IMR-90 (cell line): ENCODE measurements at regions not wholly inside any gene's neighbourhood (a gene's known extent, or its start where the extent isn't known, plus 50 kb on each side); places are given as distances from the start of the nearest gene placed in this dataset.

ENCODE experiments used
- ATAC-seq: fragments of 200-7000 bp; cut with Tn5 transposase; 2 replicates; pipeline ENCODE4 v1.9.1; 2020; ENCODE audit warnings: low read depth, mild to moderate bottlenecking, moderate library complexity
- BruUV-seq: library from RNA; stranded (reverse); fragments of 400-500 nt; replicated peaks from 2 replicates; lab custom pipeline; 2021; lab: Mats Ljungman, UMichigan
- CTCF ChIA-PET: fragments of 300-600 bp; formaldehyde crosslinking; extraction: SDS; loops from one replicate; lab custom pipeline; 2021; ENCODE audit warnings: antibody characterized with exemption; lab: Yijun Ruan, JAX
- POLR2A ChIA-PET: fragments of 300-600 bp; sonication (Branson Sonifier 250); formaldehyde crosslinking; loops from one replicate; lab custom pipeline; 2022; ENCODE audit warnings: antibody characterized with exemption; ENCODE audit not compliant: unreplicated experiment; lab: Charles Lee
- DNase-seq: peaks from one replicate; pipeline ENCODE4 v3.0.0; 2013
- H2AFZ ChIP-seq: replicated peaks from 2 replicates; pipeline ENCODE3; 2013; ENCODE audit warnings: low read length, mild to moderate bottlenecking; ENCODE audit not compliant: poor library complexity
- H2AK5ac ChIP-seq: 2 replicates; pipeline ENCODE4 v1.6.1; 2013; ENCODE audit warnings: low read depth, low read length, inconsistent platforms
- H2AK9ac ChIP-seq: replicated peaks from 2 replicates; pipeline ENCODE3; 2013; ENCODE audit warnings: mild to moderate bottlenecking, low read depth, low read length, moderate library complexity; ENCODE audit not compliant: poor library complexity
- H2BK120ac ChIP-seq: 2 replicates; pipeline ENCODE4 v1.6.1; 2013; ENCODE audit warnings: low read depth, low read length, inconsistent platforms
- H2BK15ac ChIP-seq: 3 replicates; pipeline ENCODE4 v1.6.1; 2013; ENCODE audit warnings: low read depth, low read length, inconsistent platforms
- H2BK20ac ChIP-seq: 2 replicates; pipeline ENCODE4 v1.6.1; 2013; ENCODE audit warnings: low read depth, mild to moderate bottlenecking, inconsistent platforms, low read length, moderate library complexity
- H2BK5ac ChIP-seq: 2 replicates; pipeline ENCODE4 v1.6.1; 2013; ENCODE audit warnings: mild to moderate bottlenecking, low read depth, low read length, inconsistent platforms; ENCODE audit not compliant: poor library complexity, severe bottlenecking
- H3K14ac ChIP-seq: replicated peaks from 2 replicates; pipeline ENCODE4 v1.6.1; 2013; ENCODE audit warnings: low read depth, low read length, inconsistent platforms
- H3K18ac ChIP-seq: 2 replicates; pipeline ENCODE4 v1.6.1; 2013; ENCODE audit warnings: low read depth, low read length, control low read depth
- H3K23ac ChIP-seq: 2 replicates; pipeline ENCODE4 v1.6.1; 2013; ENCODE audit warnings: low read depth, low read length, inconsistent platforms
- H3K27ac ChIP-seq: 2 replicates; pipeline ENCODE4 v1.5.1; 2013; ENCODE audit warnings: mild to moderate bottlenecking, control low read depth, low read length; ENCODE audit not compliant: insufficient read depth
- H3K27me3 ChIP-seq: 2 replicates; pipeline ENCODE4 v1.6.1; 2013; ENCODE audit warnings: low read length; ENCODE audit not compliant: control insufficient read depth, insufficient read depth
- H3K36me3 ChIP-seq: 2 replicates; pipeline ENCODE4 v1.6.1; 2013; ENCODE audit warnings: low read length, mixed read lengths; ENCODE audit not compliant: control insufficient read depth, insufficient read depth
- H3K4ac ChIP-seq: 2 replicates; pipeline ENCODE4 v1.6.1; 2013; ENCODE audit warnings: low read depth, low read length, inconsistent platforms
- H3K4me1 ChIP-seq: 2 replicates; pipeline ENCODE4 v1.6.1; 2013; ENCODE audit warnings: low read length, mixed read lengths; ENCODE audit not compliant: control insufficient read depth, insufficient read depth
- H3K4me2 ChIP-seq: 2 replicates; pipeline ENCODE4 v1.6.1; 2013; ENCODE audit warnings: low read depth, mild to moderate bottlenecking, control low read depth, low read length, moderate library complexity
- H3K4me3 ChIP-seq: 2 replicates; pipeline ENCODE4 v1.5.1; 2013; ENCODE audit warnings: low read depth, mild to moderate bottlenecking, control low read depth, low read length, moderate library complexity; ENCODE audit not compliant: insufficient read depth
- H3K56ac ChIP-seq: 2 replicates; pipeline ENCODE4 v1.6.1; 2013; ENCODE audit warnings: low read length, inconsistent platforms; ENCODE audit not compliant: insufficient read depth; ENCODE audit errors: extremely low read depth
- H3K79me1 ChIP-seq, 2 experiments: 2 replicates each; pipeline ENCODE4 v1.6.1; 2013; ENCODE audit warnings: low read length in 2 of 2, inconsistent platforms in 1 of 2, low read depth in 1 of 2
- H3K9ac ChIP-seq: 2 replicates; pipeline ENCODE4 v1.6.1; 2013; ENCODE audit warnings: low read depth, low read length, control low read depth
- H3K9me1 ChIP-seq: 2 replicates; pipeline ENCODE4 v1.6.1; 2013; ENCODE audit warnings: low read length, inconsistent platforms; ENCODE audit not compliant: insufficient read depth
- H3K9me3 ChIP-seq: 2 replicates; pipeline ENCODE4 v1.6.1; 2013; ENCODE audit warnings: low read length; ENCODE audit not compliant: control insufficient read depth, insufficient read depth
- H4K20me1 ChIP-seq: 2 replicates; pipeline ENCODE4 v1.6.1; 2013; ENCODE audit warnings: low read length, inconsistent platforms; ENCODE audit not compliant: insufficient read depth
- H4K5ac ChIP-seq: 2 replicates; pipeline ENCODE4 v1.6.1; 2013; ENCODE audit warnings: mild to moderate bottlenecking, low read depth, low read length, control low read depth
- H4K8ac ChIP-seq, 2 experiments: 2 replicates each; pipeline ENCODE4 v1.6.1; 2013; ENCODE audit warnings: low read depth in 2 of 2, low read length in 2 of 2, control low read depth in 1 of 2, inconsistent platforms in 1 of 2
- H4K91ac ChIP-seq: 2 replicates; pipeline ENCODE4 v1.6.1; 2013; ENCODE audit warnings: low read depth, low read length, inconsistent platforms; ENCODE audit not compliant: insufficient read depth
- BHLHE40 ChIP-seq: fragments of 150-350 bp; IDR thresholded peaks from 2 replicates; pipeline ENCODE4 v1.6.1; 2016; ENCODE audit warnings: mild to moderate bottlenecking, low read depth, low read length
- CEBPB ChIP-seq: IDR thresholded peaks from 2 replicates; pipeline ENCODE4 v1.6.1; 2012; ENCODE audit warnings: low read depth, low read length, improper control_type of control experiment
- CHD1 ChIP-seq: IDR thresholded peaks from 2 replicates; pipeline ENCODE4 v1.6.1; 2012; ENCODE audit warnings: low read depth, low read length, improper control_type of control experiment
- MAFK ChIP-seq: IDR thresholded peaks from 2 replicates; pipeline ENCODE4 v1.6.1; 2012; ENCODE audit warnings: low read depth, low read length, improper control_type of control experiment
- MAZ ChIP-seq: IDR thresholded peaks from 2 replicates; pipeline ENCODE4 v1.6.1; 2012; ENCODE audit warnings: low read depth, mild to moderate bottlenecking, low read length, improper control_type of control experiment, moderate library complexity, borderline replicate concordance
- MXI1 ChIP-seq: IDR thresholded peaks from 2 replicates; pipeline ENCODE4 v1.6.1; 2012; ENCODE audit warnings: low read depth, mild to moderate bottlenecking, low read length, moderate library complexity, borderline replicate concordance
- NFE2L2 ChIP-seq: fragments of 150-350 bp; IDR thresholded peaks from 2 replicates; pipeline ENCODE4 v1.6.1; 2016; ENCODE audit warnings: low read depth, mild to moderate bottlenecking, low read length
- RCOR1 ChIP-seq: IDR thresholded peaks from 2 replicates; pipeline ENCODE4 v1.6.1; 2012; ENCODE audit warnings: mild to moderate bottlenecking, low read length, improper control_type of control experiment; ENCODE audit not compliant: insufficient replicate concordance
- RFX5 ChIP-seq: IDR thresholded peaks from 2 replicates; pipeline ENCODE4 v1.8.0; 2012; ENCODE audit warnings: low read depth, mild to moderate bottlenecking, low read length, moderate library complexity
- SMC3 ChIP-seq: fragments of 150-350 bp; IDR thresholded peaks from 2 replicates; pipeline ENCODE4 v1.6.1; 2016; ENCODE audit warnings: low read depth, mild to moderate bottlenecking, antibody characterized with exemption, low read length, moderate library complexity
- WGBS, 2 experiments: methylation state at CpG; one replicate each; pipeline versions ENCODE4 v1.1.5 to v1.1.7; 2013; ENCODE audit warnings: missing lambda C conversion rate in 2 of 2; ENCODE audit not compliant: insufficient read length in 1 of 2; ENCODE audit errors: extremely low coverage in 2 of 2; 5-methylcytosine and 5-hydroxymethylcytosine counted together
- dilution Hi-C: fragments of 300-500 bp; cut with HindIII; formaldehyde crosslinking; loops from one replicate; pipeline ENCODE4 v1.14.3; 2018; ENCODE audit warnings: low sequenced_read_pairs; ENCODE audit not compliant: unreplicated experiment
- in situ Hi-C: fragments of 300-500 bp; cut with MboI; formaldehyde crosslinking; loops from 3 replicates; pipeline ENCODE4 v1.14.3; 2019; ENCODE audit warnings: low sequenced_read_pairs, inconsistent platforms, mixed read lengths
- intact Hi-C: fragments of 100-400 bp; cut with micrococcal nuclease; formaldehyde crosslinking; loops from 2 replicates; pipeline ENCODE4 v1.10.0; 2022
- TF ChIP-seq, protein P1 (sequence below): fragments of 150-350 bp; IDR thresholded peaks from 2 replicates; pipeline ENCODE4 v1.6.1; 2016; ENCODE audit warnings: low read depth, mild to moderate bottlenecking, low read length, moderate library complexity, borderline replicate concordance
- TF ChIP-seq, protein P2 (sequence below): conservative IDR thresholded peaks from 2 replicates; pipeline ENCODE4 v1.5.1; 2012; ENCODE audit warnings: mild to moderate bottlenecking, low read depth, low read length, improper control_type of control experiment
- TF ChIP-seq, protein P3 (sequence below): fragments of 150-350 bp; IDR thresholded peaks from 2 replicates; pipeline ENCODE4 v1.6.1; 2017; ENCODE audit warnings: mild to moderate bottlenecking, antibody characterized with exemption, low read length, low read depth

GRCh38 chr16:76777721-76778465 lies 413.1 kb upstream of the MON1B start:
- BruUV-seq = no TSS peak
- Histone ChIP-seq H3K56ac (no peak overlapping the region), H3K4me1 (no peaks in the 10 kb centered on the region), H2AK9ac (no peak overlapping the region), H3K9me3 (peaks cover 2% of the 10 kb centered on the region; the same call in 1 of the 2 replicates), H2BK20ac (no peak overlapping the region), H3K23ac (no peak overlapping the region), H3K79me1 (no peaks in the 10 kb centered on the region), H3K4me2 (no peak overlapping the region), H2BK15ac (no peak overlapping the region), H2AFZ (no peak overlapping the region), H3K4me3 (no peak overlapping the region), H4K8ac (no peak overlapping the region), H3K9ac (no peak overlapping the region), H3K27ac (no peak overlapping the region), H4K5ac (no peak overlapping the region), H3K4ac (no peak overlapping the region), H3K18ac (no peak overlapping the region), H4K91ac (no peak overlapping the region), H2BK120ac (no peak overlapping the region), H3K14ac (no peak overlapping the region), H2AK5ac (no peak overlapping the region), H3K27me3 (no peaks in the 10 kb centered on the region), H3K9me1 (no peaks in the 10 kb centered on the region), H2BK5ac (no peak overlapping the region), H3K36me3 (no peaks in the 10 kb centered on the region), H4K20me1 (no peaks in the 10 kb centered on the region)
- intact Hi-C loops (no loop called here), in situ Hi-C loops (no loop called here), dilution Hi-C loops (no loop called here)
- TF ChIP-seq CEBPB (no peak), RCOR1 (no peak), RFX5 (no peak), BHLHE40 (no peak), CHD1 (no peak), SMC3 (no peak), NFE2L2 (no peak), MAZ (no peak), MXI1 (no peak), MAFK (no peak)
- TF ChIP-seq, protein P1, sequence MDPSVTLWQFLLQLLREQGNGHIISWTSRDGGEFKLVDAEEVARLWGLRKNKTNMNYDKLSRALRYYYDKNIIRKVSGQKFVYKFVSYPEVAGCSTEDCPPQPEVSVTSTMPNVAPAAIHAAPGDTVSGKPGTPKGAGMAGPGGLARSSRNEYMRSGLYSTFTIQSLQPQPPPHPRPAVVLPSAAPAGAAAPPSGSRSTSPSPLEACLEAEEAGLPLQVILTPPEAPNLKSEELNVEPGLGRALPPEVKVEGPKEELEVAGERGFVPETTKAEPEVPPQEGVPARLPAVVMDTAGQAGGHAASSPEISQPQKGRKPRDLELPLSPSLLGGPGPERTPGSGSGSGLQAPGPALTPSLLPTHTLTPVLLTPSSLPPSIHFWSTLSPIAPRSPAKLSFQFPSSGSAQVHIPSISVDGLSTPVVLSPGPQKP = no peak
- TF ChIP-seq, protein P2, sequence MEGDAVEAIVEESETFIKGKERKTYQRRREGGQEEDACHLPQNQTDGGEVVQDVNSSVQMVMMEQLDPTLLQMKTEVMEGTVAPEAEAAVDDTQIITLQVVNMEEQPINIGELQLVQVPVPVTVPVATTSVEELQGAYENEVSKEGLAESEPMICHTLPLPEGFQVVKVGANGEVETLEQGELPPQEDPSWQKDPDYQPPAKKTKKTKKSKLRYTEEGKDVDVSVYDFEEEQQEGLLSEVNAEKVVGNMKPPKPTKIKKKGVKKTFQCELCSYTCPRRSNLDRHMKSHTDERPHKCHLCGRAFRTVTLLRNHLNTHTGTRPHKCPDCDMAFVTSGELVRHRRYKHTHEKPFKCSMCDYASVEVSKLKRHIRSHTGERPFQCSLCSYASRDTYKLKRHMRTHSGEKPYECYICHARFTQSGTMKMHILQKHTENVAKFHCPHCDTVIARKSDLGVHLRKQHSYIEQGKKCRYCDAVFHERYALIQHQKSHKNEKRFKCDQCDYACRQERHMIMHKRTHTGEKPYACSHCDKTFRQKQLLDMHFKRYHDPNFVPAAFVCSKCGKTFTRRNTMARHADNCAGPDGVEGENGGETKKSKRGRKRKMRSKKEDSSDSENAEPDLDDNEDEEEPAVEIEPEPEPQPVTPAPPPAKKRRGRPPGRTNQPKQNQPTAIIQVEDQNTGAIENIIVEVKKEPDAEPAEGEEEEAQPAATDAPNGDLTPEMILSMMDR = no peak
- TF ChIP-seq, protein P3, sequence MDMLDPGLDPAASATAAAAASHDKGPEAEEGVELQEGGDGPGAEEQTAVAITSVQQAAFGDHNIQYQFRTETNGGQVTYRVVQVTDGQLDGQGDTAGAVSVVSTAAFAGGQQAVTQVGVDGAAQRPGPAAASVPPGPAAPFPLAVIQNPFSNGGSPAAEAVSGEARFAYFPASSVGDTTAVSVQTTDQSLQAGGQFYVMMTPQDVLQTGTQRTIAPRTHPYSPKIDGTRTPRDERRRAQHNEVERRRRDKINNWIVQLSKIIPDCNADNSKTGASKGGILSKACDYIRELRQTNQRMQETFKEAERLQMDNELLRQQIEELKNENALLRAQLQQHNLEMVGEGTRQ = no peak
- CTCF ChIA-PET = no interaction called here
- no CpG with 5 or more reads among the region's 7 CpGs for WGBS, 2 experiments
- DNase-seq (no peak), ATAC-seq (no peak)
- POLR2A ChIA-PET = no interaction called here
